NCI-H460 (cell line): ENCODE measurements at regions not wholly inside any gene's neighbourhood (a gene's known extent, or its start where the extent isn't known, plus 50 kb on each side); places are given as distances from the start of the nearest gene placed in this dataset.

Experiments
- DNase-seq: peaks from one replicate; pipeline ENCODE4 v3.0.0-alpha.2; 2016; ENCODE audit warnings: low read depth; ENCODE audit errors: extremely low read depth

DNA sequence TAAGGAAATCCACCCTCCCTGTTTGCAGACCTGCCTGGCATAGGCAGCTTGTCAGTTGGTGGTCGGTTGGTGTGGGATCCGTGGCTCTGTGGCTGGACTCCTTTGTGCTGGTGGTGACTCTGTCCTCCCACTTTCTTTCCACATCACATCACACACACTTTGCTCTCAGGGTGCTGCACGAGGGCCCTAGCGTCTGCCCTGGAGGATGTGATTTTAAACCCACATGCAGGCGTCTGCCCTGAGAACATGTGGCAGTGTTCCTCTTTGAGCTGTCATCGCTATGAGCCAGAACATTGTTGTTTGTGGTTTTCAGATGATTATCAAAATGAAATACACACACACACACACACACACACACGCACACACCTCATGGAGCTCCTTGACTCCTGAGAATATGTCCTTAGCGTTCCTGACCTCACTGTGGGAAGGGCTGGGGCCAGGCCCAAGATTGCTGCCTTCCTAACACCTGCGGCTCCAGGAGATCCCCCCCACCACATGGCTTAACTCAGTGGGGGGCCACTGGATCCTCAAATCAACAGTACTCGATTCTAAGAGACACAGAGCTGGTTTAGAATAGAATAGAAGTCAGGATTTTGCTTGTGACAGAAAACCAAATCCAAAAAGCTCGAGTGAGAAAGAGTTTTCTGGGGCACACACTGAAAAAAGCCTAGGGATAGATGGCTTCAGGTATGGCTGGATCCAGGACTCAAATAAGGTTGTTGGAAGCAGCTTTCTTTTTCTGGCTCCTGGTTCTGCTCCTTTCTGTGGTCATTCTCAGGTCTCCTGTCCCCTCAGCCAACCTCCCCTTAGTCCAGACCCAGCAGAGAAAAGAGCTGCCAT lies 54.8 kb downstream of the RTP5 start:
- no peak for DNase-seq

DNA sequence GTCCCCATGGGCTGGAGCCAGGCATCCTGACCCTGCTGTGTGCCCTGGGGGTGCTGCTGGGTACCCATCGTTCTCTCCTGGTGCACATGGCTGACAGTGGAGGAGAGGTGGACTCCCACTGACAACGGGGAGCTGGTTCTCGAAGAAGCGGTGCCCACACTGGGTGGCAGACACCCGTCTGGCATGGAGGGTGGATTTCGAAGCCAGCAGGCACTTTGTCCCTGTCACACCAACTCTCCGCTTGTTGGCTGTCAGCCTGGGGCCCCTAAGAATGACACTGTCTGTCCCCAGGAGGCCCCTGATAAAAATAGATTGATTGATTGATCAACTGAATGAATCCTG lies 55.4 kb downstream of the RTP5 start:
- DNase-seq = no peak

DNA sequence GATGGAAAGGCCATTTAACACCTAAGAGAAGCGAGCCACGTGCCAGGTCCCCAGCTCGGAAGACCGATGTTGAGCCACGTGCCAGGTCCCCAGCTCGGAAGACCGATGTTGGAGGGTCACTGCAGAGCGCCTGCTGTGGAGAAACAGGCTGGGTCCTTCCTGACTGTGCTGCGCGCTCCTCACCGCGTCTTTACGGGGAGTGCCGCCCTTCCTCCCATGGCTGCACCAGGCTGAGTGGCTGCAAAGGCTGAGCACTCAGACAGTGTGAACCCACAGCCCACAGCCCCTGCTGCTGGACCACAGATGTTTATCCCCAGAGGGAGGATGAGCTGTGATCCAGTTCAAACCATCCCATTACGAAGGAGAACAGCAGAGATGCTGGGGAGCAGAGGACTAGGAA lies 55.7 kb downstream of the RTP5 start:
- no peak for DNase-seq

DNA sequence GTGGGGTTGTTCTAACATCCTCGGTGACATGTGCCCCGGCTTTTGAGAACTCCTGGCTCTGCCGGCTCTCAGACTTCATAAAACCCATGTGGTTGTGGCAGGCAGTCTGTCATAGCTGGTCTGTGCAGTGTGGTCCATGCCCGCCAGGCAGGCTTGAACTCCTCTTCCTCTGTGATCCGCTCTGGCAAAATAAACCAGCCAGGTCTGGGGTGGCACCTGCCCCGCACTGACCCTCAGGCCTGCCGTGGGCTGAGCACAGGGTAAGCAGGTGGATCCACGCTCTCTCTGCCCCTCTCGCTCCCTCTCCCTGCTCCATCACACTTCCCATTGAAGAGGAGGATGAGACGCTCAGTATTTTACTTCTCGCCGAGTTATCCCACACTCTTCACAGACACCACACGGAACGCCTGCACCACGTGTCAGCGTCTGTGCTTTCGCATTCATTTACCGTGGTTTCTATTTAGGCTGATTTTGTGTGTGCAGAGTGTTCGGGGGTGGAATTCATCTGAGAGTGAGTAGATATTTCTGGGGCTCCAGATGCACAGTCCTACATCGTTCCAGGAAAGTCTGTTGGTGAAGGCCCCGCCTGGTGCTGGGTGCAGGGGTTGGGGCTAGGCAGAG lies 56.4 kb downstream of the RTP5 start:
- no peak for DNase-seq

DNA sequence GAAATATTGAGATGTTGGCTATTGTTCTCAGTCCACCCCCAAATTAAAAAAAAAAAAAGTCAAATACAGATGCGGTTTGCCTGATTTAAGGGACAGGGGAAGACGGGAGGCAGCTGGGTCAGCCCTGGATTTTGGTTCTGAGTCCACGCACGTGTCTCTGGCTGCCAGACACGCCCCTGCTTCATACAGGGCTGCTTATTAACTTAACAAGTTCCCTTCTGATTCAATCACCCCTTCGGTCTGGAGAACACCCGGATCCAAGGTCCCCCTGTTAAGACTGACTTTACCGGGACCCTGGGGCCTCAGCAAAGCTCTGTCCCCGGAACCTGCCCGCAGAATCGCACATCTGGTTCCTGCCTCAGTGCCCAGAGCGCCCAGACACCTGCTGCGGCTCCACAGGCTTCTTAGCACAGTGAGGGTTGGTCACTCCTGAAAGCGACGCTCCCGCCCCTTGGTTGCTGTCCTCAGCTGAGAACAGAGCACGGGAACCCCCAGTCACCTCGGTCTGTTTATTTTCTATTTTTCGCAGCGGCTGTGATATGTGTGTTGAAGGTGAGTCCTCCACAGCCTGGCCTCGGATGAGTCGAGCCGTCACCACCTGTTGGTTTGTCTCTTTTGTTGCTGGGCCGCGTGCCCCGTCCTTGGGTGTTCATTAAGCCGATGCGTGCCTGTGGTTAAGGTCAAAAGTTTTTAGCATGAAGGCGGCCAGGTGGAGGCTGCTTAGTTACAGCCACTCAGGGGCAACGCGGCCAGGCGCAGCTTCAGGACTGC lies 57.2 kb downstream of the RTP5 start:
- no peak for DNase-seq

DNA sequence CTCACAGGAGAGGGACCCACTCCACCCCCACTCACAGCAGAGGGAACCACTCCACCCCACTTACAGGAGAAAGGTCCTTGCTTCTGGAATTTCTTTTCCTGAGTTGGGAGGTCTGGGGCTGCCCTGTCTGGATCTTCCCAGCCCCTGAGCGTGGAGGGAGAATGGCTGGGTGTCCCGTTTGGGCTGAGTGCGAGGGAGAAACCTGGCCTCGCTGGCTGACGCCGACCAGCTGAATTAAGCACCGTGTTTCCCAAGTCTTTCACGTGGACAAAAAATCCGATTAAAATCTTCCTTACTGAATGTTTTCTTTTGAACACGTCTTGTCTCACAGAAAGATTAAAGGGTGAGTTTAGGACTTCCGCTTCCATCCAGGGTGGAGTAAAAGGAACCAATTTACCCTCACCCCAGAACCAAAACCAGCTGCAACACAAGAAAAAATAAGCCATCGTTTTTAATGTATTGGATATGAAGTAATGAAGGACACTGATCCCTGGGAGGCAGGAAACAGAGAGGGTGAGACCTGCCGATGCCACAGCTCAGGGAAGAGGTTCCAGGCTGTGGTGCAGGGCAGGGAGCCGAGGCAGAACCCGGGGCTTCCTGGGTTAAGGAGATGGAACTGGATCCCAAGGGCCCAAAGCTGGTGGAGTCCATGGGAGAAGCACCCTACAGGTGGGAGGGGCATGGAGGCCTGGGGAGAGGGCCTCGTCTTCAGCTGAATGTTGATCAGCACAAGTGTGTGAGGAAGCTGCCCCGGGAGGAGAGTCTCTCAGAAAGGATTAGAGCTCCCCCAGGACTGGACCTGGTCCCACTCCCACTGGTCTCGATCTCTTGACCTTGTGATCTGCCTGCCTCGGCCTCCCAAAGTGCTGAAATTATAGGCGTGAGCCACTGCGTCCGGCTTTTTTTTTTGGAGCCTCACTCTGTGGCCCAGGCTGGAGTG lies 60.3 kb downstream of the RTP5 start:
- DNase-seq = no peak

DNA sequence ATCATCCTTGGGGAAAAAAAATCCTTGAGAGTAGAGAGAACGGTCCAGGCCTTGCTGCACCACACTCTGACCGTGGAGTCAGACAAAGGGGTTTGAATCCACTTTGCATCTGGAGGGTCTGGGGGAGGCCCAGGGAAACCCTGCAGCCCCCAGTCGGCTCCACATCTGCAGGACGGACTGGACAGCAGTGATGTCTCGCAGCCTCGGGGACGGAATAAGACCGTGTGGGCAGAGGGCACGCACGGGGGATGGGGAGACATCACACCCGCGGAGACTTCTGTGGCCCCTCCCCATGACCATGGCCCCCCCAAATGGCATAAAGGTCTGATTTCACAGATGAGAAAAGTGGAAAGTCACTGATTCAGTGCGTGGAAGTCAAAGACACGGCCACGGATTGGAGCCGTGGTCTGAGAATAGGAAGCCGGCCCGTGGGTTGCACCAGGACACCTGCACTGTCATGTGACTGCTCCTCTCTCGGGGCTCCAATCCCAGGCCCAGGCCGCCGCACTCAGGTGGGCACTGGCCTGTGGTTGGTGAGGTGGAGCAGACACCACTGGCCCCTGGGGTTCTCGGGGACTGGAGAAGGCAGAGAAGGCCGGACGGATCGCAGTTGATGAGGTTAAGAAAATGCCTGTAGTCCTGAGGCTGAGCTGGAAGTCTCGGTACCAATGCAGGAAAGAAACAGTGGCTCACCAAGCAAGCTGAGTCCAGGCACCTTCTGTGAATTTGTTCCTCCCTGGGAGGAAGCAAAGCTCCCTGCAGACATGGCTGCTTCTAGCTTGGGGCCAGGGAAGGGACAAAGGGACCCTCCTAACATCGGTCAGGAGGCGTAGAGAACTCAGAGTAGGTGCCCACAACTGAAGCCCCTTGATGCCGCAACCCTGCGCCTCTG lies 61.8 kb downstream of the RTP5 start:
- no peak for DNase-seq

DNA sequence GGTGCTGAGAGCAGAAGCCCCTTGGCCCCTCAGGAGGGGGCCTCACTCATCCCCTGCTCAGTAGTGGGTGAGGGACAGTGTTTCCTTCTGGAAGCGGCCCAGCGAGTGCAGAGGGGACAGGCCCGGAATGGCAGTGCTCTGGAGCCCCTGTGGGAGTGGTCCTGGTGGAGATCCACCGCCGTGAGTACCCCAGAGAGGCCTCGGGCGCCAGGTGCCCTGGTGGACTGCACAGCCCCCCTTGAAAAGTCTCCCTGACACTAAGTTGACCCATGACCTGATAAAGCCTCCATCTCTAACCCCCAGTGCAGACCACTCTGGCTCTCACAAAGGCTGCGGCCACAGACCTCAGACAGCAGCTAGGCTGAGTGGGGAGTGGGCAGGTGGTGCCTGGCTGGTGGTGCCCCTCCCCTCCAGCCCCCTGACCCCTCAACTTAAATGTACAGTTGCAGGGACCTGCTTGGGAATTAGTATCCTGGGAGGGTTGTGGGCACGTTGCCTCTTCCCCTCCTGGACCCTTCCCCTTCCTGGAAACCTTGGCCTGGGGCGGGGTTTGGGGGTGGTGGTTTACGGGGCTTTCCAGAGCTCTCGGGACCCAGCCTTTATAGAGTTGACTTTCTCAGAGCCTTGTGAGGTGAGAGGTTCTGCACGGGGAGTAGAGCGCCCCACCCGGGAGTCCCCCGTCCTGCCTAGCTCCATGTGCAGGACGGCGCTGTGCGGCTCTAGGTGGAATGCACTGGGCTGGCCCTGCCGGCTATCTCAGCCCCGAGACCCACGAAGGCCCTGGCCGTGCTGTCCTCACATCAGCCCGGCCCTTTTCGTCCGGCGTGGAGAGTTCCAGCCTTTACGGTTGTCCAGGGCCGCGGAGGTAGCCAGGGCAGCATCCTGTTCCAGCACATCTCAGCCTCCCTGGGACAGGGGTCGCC lies 62.7 kb downstream of the RTP5 start:
- no peak for DNase-seq

DNA sequence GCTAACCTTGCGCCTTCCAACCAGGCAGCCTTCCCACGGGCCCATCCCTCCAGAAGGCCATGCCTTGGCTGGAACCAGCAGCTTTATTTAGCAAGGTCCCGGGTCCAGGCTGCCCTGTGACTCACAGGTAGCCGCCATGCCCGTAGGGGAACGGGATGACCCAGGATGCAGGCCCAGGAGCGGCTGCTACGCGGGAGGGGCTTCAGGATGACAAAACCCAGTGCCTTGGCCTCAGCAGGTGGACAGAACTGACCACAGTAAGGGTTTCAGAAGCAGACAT lies 63.3 kb downstream of the RTP5 start:
- no peak for DNase-seq

DNA sequence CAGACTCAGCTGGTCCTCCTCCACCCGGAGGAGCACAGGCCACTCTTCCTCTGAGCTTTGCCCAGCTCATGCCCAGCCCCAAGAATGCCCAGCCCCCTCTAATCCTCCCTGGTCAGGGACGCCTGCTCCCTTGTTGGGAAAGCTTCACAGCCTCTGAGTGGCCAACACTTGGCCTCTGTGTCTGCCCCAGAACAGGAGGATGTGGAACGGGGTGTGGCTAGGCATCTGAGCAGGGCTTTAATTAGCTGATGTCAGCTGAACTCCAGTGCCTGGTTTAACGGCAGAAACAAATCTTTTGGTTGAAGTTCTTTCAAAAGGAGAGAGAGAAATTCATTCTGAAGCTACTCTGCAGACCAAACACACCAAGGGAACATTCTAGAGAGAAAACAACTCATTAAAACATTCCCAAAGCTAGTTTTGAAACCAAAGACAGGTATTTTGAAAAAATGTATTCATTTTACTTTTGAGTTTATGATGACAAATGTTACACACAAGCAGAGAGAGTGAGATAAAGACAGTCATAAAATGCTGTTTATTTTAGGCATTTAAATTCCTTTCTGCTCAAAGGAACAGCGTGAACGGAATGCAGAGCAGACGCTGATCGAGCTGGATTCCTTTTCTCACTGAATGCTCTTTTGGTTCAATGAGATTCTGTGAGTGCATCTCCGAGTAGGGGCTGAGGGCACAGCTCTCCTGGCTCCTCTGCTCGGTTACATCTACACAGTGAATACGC lies 63.8 kb downstream of the RTP5 start:
- no peak for DNase-seq

DNA sequence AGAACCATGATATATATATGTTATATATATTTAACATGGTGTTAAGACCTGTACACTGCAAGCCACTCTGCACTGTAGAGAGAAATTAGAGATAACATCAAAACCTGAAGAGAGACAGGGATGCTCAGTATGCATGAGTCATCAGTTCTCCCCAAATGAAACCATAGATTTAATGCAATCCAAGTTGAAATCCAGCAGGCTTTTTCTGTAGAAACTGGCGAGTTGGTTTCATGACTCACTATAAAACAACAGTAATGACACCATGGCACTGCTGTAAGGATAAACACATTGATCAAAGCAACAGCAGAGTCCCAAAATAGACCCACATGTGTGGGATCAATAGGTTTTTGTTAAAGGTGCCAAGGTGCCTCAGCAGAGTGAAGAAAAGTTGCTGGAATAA lies 65.8 kb downstream of the RTP5 start:
- no peak for DNase-seq

DNA sequence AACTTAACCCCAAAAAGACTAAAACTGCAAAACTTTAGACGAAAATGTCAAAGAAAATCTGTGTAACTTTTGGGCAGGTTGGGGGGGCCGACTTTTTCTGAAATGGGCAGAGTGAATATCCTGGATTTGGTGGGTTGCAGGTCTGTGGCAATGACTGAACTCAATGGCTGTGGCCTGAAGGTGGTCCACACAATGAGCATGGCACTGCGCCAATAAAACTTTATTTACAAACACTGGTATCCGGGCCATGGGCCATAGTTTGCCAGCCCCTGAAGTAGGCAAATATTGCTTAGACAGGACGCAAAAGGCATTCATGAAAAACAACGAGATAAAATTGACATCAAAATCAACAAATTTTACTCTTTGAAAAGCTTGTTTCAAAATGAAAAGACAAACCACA lies 66.2 kb downstream of the RTP5 start:
- DNase-seq = no peak

DNA sequence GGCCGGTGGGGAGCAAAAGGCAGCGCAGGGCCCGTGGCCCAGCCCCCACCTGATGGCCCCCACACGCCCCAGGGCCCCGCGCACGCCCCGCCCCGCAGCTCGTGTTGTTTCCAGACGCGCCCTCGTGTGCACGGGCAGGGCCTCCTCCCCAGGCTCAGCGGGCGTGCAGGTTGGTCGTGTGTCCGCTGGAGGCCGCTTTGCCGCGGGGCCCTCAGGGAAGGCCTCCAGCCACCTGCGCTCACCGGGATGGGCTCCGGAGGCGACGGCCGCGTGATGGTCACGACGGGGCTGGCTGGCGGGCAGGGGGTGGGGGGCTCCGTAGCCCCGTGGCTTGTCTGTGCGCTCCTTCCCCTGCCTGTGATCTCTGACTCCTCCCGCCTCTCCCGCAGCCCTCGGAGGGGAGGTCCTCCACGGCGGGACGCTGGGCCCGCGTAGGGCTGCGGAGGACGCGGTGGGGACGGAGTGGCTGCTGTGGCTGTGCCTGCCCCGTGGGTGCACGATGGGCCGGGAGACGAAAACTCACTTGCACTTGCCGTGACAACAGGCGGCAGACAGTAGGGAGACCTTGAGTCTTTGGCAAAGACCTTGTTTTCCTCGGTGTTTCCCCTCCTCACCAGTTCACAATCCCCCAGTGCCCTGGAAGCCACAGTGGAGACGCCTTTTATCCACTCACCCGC lies 67.1 kb downstream of the RTP5 start:
- no peak for DNase-seq

DNA sequence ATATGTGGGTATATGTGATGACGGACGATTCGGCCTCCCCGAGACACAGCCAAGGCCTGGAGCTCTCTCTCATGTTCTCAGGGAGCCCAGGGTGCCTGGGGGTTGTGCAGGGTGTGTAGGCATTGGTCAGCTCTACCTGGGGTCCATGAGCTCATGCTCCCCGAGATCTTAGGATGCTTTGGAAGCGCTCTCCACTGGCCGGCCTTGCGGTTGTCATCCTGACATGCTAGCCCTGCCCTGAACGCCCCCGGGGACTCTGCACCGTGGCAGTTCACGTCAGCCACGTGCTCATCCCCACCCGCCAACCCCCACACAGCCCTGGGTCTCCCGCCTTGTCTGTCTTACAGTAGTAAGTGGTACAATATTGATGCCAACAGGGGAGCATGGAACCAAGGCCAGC lies 67.8 kb downstream of the RTP5 start:
- DNase-seq = no peak

DNA sequence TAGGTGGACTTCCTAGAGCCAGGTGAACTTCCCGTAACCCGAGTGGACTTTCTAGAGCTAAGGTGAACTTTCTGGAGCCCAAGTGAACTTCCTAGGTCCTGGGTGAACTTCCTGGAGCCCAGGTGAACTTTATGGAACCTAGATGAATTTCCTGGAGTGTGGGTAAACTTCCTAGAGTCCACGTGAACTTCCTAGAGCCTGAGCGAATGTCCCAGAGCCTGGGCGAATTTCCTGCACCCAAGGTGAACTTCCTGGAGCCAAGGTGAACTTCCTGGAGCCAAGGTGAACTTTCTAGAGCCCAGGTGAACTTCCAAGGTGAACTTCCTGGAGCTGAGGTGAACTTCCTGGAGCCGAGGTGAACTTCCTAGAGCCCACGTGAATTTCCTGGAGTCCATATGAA lies 70.0 kb downstream of the RTP5 start:
- DNase-seq = no peak

DNA sequence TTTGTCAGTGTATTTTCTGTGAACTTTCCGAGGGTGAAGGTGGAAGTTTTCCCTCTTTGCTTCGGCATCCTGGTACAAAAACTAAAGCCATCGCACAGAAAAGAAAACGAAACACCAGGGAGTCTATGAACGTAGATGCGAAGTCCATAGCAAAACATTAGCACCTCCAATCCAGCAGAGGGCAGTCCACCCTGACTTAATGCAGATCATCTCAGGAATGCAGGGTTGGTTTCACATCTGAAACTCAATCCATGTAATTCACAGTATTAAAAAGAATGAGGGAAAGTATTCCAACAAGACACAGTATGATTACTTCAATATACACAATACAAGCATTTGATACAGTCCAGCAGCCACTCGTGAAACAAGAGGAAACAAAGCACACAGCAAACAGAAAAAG lies 70.8 kb downstream of the RTP5 start:
- no peak for DNase-seq

DNA sequence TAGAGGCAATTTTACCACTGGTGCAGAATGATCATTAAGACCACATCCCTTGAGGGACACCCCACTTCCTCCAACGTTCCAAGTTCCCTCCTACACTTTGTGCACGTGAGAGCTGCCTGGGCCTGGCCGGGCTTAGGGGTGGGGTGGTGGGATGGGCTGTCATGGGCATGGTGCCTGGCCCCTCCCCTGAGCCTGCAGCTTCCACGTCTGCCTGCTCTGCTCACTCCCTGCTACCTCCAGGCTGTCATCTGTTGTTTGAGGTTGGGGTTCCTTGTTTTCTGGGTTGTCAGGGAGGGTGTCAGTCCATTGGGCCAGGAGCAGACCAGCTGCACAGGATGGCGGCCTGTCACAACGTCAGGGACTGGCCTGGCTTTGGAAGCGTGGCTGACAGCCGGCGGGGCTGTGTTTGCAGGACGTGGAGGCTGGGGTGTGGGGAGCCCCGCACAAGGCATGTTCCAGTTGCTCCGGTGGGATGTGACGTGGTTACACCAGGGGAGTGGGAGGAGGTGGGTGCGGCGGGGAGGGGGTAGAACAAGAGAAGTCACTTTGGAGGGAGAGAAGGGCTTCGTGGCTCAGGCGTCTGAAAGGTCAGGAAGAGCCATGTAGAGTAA lies 72.3 kb downstream of the RTP5 start:
- DNase-seq = no peak
